HEK293 (cell line): ENCODE measurements at regions not wholly inside any gene's neighbourhood (a gene's known extent, or its start where the extent isn't known, plus 50 kb on each side); places are given as distances from the start of the nearest gene placed in this dataset.

Experiments
- CTCF ChIA-PET: fragments of 350-600 bp; formaldehyde crosslinking; extraction: SDS; loops from one replicate; lab custom pipeline; 2021; ENCODE audit warnings: antibody characterized with exemption; lab: Yijun Ruan, JAX
- POLR2A ChIA-PET: fragments of 300-600 bp; formaldehyde crosslinking; extraction: SDS; loops from one replicate; lab custom pipeline; 2020; ENCODE audit warnings: antibody characterized with exemption, inconsistent platforms; lab: Yijun Ruan, JAX
- H3K27ac ChIP-seq: fragments of 200-500 bp; sonication (Bioruptor generic); 2 replicates; pipeline ENCODE4 v1.5.1; 2014; ENCODE audit warnings: low read depth, low read length, control low read depth, inconsistent platforms; ENCODE audit errors: extremely low read depth
- H3K36me3 ChIP-seq, 2 experiments: fragments of 200-500 bp in 1 of 2; sonication (Bioruptor generic) in 1 of 2; 1 replicate in 1 of 2; 2 replicates in 1 of 2; pipeline ENCODE4 v1.5.1; 2014 to 2017; ENCODE audit warnings: inconsistent platforms in 2 of 2, low read length in 2 of 2; ENCODE audit not compliant: control insufficient read depth in 2 of 2, insufficient read depth in 1 of 2
- H3K4me1 ChIP-seq: fragments of 200-500 bp; sonication (Bioruptor generic); 2 replicates; pipeline ENCODE4 v1.5.1; 2014; ENCODE audit warnings: mild to moderate bottlenecking, low read length, inconsistent platforms; ENCODE audit not compliant: control insufficient read depth, insufficient read depth
- H3K4me3 ChIP-seq: 2 replicates; pipeline ENCODE4 v1.5.1; 2011; ENCODE audit warnings: low read depth, mild to moderate bottlenecking, control low read depth, low read length, moderate library complexity
- H3K9me3 ChIP-seq: fragments of 200-500 bp; sonication (Bioruptor generic); 2 replicates; pipeline ENCODE4 v1.5.1; 2014; ENCODE audit warnings: low read depth, low read length, inconsistent platforms; ENCODE audit not compliant: control insufficient read depth, insufficient read depth
- CTCF ChIP-seq: fragments of 450-650 bp; formaldehyde crosslinking; IDR thresholded peaks from 2 replicates; pipeline ENCODE4 v1.5.1; 2016; ENCODE audit warnings: missing biosample characterization, missing genetic modification characterization
- EGR2 ChIP-seq: fragments of 450-650 bp; formaldehyde crosslinking; IDR thresholded peaks from 2 replicates; pipeline ENCODE4 v1.5.1; 2016; ENCODE audit warnings: low read depth, missing biosample characterization, missing genetic modification characterization
- GLI2 ChIP-seq: fragments of 450-650 bp; formaldehyde crosslinking; IDR thresholded peaks from 2 replicates; pipeline ENCODE4; 2017; ENCODE audit warnings: missing biosample characterization, missing genetic modification characterization, low read depth, borderline replicate concordance
- SCRT1 ChIP-seq: fragments of 450-650 bp; formaldehyde crosslinking; IDR thresholded peaks from 2 replicates; pipeline ENCODE4 v1.5.1; 2016; ENCODE audit warnings: missing biosample characterization, missing genetic modification characterization, borderline replicate concordance
- ZNF112 ChIP-seq: fragments of 450-650 bp; formaldehyde crosslinking; IDR thresholded peaks from 2 replicates; pipeline ENCODE4 v1.5.0; 2017; ENCODE audit warnings: missing biosample characterization, missing genetic modification characterization
- ZNF16 ChIP-seq: fragments of 450-650 bp; formaldehyde crosslinking; IDR thresholded peaks from 2 replicates; pipeline ENCODE4 v1.5.1; 2016; ENCODE audit warnings: low read depth, missing biosample characterization, missing genetic modification characterization
- ZNF175 ChIP-seq: fragments of 450-650 bp; formaldehyde crosslinking; IDR thresholded peaks from 2 replicates; pipeline ENCODE4 v1.5.1; 2016; ENCODE audit warnings: missing biosample characterization, missing genetic modification characterization
- ZNF223 ChIP-seq: fragments of 450-650 bp; formaldehyde crosslinking; IDR thresholded peaks from 2 replicates; pipeline ENCODE4 v1.5.1; 2016; ENCODE audit warnings: missing biosample characterization, missing genetic modification characterization
- ZNF391 ChIP-seq: fragments of 450-650 bp; formaldehyde crosslinking; IDR thresholded peaks from 2 replicates; pipeline ENCODE4 v1.5.1; 2016; ENCODE audit warnings: low read depth, missing biosample characterization, missing genetic modification characterization, borderline replicate concordance
- ZNF513 ChIP-seq: fragments of 450-650 bp; IDR thresholded peaks from 2 replicates; pipeline ENCODE4 v1.5.1; 2018; ENCODE audit warnings: missing biosample characterization, missing genetic modification characterization
- ZNF549 ChIP-seq: fragments of 450-650 bp; IDR thresholded peaks from 2 replicates; pipeline ENCODE4 v1.5.1; 2018; ENCODE audit warnings: missing biosample characterization, missing genetic modification characterization, mild to moderate bottlenecking, inconsistent platforms, moderate library complexity
- ZNF571 ChIP-seq: fragments of 450-650 bp; formaldehyde crosslinking; IDR thresholded peaks from 2 replicates; pipeline ENCODE4 v1.5.0; 2017; ENCODE audit warnings: missing biosample characterization, missing genetic modification characterization
- ZNF600 ChIP-seq: fragments of 450-650 bp; formaldehyde crosslinking; IDR thresholded peaks from 2 replicates; pipeline ENCODE4 v1.5.1; 2016; ENCODE audit warnings: missing biosample characterization, missing genetic modification characterization
- ZNF658 ChIP-seq: fragments of 450-650 bp; formaldehyde crosslinking; IDR thresholded peaks from 2 replicates; pipeline ENCODE4; 2016; ENCODE audit warnings: missing biosample characterization, missing genetic modification characterization
- ZNF704 ChIP-seq: fragments of 450-650 bp; formaldehyde crosslinking; IDR thresholded peaks from 2 replicates; pipeline ENCODE4 v1.5.1; 2016; ENCODE audit warnings: missing biosample characterization, missing genetic modification characterization
- TF ChIP-seq, protein P1 (sequence below): fragments of 450-650 bp; formaldehyde crosslinking; IDR thresholded peaks from 2 replicates; pipeline ENCODE4 v1.5.1; 2017; ENCODE audit warnings: missing biosample characterization, missing genetic modification characterization
- TF ChIP-seq, protein P2 (sequence below): fragments of 450-650 bp; formaldehyde crosslinking; IDR thresholded peaks from 2 replicates; pipeline ENCODE4 v1.5.1; 2016; ENCODE audit warnings: missing biosample characterization, missing genetic modification characterization, borderline replicate concordance
- TF ChIP-seq, protein P3 (sequence below): fragments of 450-650 bp; formaldehyde crosslinking; IDR thresholded peaks from 2 replicates; pipeline ENCODE4 v1.5.1; 2016; ENCODE audit warnings: missing biosample characterization, missing genetic modification characterization

DNA sequence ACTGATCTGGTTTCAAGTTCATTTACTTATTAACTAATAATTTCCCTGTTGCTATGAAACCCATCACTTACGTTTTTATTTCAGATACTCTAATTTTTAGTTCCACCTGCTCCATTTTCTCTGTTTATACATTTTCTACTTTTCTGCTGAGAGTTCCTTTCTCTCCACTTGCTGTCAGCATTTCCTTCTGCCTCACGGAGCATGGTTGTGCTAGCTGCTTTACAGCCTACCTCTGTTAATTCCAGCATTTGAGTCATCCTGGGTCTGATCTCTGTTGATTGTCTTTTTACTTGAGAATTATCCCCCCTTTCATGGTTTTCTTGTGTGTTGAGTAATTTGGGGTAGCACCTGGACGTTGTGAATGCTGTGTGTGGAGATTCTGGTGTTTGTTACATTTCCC is 373.2 kb upstream of the C1orf174 start:
- TF ChIP-seq SCRT1 (no peak), GLI2 (tag by site-specific recombination) (no peak), ZNF704 (tag by site-specific recombination) (no peak), ZNF391 (no peak), ZNF549 (tag by site-specific recombination) (no peak), CTCF (no peak), ZNF658 (no peak), ZNF513 (no peak), ZNF16 (no peak), EGR2 (tag by site-specific recombination) (no peak), ZNF175 (tag by site-specific recombination) (no peak), ZNF112 (tag by site-specific recombination) (no peak), ZNF571 (tag by site-specific recombination) (no peak), ZNF223 (tag by site-specific recombination) (no peak), ZNF600 (no peak)
- TF ChIP-seq, protein P1, sequence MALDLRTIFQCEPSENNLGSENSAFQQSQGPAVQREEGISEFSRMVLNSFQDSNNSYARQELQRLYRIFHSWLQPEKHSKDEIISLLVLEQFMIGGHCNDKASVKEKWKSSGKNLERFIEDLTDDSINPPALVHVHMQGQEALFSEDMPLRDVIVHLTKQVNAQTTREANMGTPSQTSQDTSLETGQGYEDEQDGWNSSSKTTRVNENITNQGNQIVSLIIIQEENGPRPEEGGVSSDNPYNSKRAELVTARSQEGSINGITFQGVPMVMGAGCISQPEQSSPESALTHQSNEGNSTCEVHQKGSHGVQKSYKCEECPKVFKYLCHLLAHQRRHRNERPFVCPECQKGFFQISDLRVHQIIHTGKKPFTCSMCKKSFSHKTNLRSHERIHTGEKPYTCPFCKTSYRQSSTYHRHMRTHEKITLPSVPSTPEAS (tag by site-specific recombination) = no peak
- TF ChIP-seq, protein P2, sequence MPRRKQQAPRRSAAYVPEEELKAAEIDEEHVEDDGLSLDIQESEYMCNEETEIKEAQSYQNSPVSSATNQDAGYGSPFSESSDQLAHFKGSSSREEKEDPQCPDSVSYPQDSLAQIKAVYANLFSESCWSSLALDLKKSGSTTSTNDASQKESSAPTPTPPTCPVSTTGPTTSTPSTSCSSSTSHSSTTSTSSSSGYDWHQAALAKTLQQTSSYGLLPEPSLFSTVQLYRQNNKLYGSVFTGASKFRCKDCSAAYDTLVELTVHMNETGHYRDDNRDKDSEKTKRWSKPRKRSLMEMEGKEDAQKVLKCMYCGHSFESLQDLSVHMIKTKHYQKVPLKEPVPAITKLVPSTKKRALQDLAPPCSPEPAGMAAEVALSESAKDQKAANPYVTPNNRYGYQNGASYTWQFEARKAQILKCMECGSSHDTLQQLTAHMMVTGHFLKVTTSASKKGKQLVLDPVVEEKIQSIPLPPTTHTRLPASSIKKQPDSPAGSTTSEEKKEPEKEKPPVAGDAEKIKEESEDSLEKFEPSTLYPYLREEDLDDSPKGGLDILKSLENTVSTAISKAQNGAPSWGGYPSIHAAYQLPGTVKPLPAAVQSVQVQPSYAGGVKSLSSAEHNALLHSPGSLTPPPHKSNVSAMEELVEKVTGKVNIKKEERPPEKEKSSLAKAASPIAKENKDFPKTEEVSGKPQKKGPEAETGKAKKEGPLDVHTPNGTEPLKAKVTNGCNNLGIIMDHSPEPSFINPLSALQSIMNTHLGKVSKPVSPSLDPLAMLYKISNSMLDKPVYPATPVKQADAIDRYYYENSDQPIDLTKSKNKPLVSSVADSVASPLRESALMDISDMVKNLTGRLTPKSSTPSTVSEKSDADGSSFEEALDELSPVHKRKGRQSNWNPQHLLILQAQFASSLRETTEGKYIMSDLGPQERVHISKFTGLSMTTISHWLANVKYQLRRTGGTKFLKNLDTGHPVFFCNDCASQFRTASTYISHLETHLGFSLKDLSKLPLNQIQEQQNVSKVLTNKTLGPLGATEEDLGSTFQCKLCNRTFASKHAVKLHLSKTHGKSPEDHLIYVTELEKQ (tag by site-specific recombination) = no peak
- TF ChIP-seq, protein P3, sequence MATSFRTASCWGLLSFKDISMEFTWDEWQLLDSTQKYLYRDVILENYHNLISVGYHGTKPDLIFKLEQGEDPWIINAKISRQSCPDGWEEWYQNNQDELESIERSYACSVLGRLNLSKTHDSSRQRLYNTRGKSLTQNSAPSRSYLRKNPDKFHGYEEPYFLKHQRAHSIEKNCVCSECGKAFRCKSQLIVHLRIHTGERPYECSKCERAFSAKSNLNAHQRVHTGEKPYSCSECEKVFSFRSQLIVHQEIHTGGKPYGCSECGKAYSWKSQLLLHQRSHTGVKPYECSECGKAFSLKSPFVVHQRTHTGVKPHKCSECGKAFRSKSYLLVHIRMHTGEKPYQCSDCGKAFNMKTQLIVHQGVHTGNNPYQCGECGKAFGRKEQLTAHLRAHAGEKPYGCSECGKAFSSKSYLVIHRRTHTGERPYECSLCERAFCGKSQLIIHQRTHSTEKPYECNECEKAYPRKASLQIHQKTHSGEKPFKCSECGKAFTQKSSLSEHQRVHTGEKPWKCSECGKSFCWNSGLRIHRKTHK = no peak
- no peaks in the 10 kb centered on the region for H3K4me1 ChIP-seq
- H3K27ac ChIP-seq = no peak overlapping the region

More for the DNA sequence above, 373.2 kb upstream of the C1orf174 start:
- ChIA-PET CTCF (no interaction called here), POLR2A (no interaction called here)
- Histone ChIP-seq H3K36me3 (no peaks in the 10 kb centered on the region), H3K9me3 (no peaks in the 10 kb centered on the region), H3K4me3 (no peak overlapping the region)
